DOHH2 (cell line): ENCODE measurements at regions not wholly inside any gene's neighbourhood (a gene's known extent, or its start where the extent isn't known, plus 50 kb on each side); places are given as distances from the start of the nearest gene placed in this dataset.

Source experiments
- EZH2phosphoT487 ChIP-seq: fragments of 200-600 bp; sonication (generic); IDR thresholded peaks from 2 replicates; pipeline ENCODE4 v1.6.1; 2017; ENCODE audit warnings: borderline replicate concordance, mild to moderate bottlenecking, antibody characterized with exemption, low read length, moderate library complexity, mixed read lengths
- TF ChIP-seq, protein P1 (sequence below): fragments of 200-600 bp; sonication (generic); IDR thresholded peaks from one replicate; pipeline ENCODE4 v1.5.1; 2014; ENCODE audit warnings: antibody characterized with exemption, mild to moderate bottlenecking, low read depth, low read length; ENCODE audit not compliant: poor library complexity, severe bottlenecking

DNA sequence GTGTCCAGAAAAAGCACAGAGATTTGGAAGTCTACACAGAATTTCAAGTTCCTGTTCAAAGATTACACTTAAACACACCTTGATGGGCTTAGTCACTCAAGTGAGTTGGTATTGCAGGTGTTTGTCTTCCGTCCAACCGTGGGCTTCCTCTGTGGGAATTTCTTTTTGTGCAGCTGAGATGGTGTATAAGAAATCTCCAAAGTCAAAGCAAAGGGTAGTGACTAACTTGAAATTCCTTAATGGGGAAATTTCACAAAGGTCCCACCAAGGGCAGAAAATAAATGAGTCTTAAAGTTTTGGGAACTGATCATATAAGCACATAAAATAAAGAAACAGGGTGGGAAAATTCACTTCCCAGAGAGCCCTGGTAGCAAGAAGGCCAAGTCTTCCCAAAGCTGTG, 102.0 kb upstream of the TNFAIP3 start:
- TF ChIP-seq, protein P1, sequence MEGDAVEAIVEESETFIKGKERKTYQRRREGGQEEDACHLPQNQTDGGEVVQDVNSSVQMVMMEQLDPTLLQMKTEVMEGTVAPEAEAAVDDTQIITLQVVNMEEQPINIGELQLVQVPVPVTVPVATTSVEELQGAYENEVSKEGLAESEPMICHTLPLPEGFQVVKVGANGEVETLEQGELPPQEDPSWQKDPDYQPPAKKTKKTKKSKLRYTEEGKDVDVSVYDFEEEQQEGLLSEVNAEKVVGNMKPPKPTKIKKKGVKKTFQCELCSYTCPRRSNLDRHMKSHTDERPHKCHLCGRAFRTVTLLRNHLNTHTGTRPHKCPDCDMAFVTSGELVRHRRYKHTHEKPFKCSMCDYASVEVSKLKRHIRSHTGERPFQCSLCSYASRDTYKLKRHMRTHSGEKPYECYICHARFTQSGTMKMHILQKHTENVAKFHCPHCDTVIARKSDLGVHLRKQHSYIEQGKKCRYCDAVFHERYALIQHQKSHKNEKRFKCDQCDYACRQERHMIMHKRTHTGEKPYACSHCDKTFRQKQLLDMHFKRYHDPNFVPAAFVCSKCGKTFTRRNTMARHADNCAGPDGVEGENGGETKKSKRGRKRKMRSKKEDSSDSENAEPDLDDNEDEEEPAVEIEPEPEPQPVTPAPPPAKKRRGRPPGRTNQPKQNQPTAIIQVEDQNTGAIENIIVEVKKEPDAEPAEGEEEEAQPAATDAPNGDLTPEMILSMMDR: no peak
- TF ChIP-seq EZH2phosphoT487: no peak
